HCT116 (cell line): ENCODE measurements at regions not wholly inside any gene's neighbourhood (a gene's known extent, or its start where the extent isn't known, plus 50 kb on each side); places are given as distances from the start of the nearest gene placed in this dataset.
A peak's percentile ranks its signal among the peaks of the same experiment; 100 is the strongest.

Experiments used
- ATAC-seq: fragments of 200-7000 bp; cut with Tn5 transposase; 2 replicates; pipeline ENCODE4 v1.9.1; 2020; ENCODE audit warnings: mild to moderate bottlenecking, moderate library complexity
- BruUV-seq: library from RNA; stranded (reverse); fragments of 400-500 nt; replicated peaks from 2 replicates; lab custom pipeline; 2021; lab: Mats Ljungman, UMichigan
- CTCF ChIA-PET: fragments of 300-600 bp; sonication (Branson Sonifier 250); formaldehyde crosslinking; loops from one replicate; lab custom pipeline; 2021; ENCODE audit warnings: antibody characterized with exemption; lab: Charles Lee
- POLR2A ChIA-PET: fragments of 300-600, 350-600 bp; sonication (Branson Sonifier 250); formaldehyde crosslinking; loops from one replicate; lab custom pipeline; 2021; ENCODE audit warnings: antibody characterized with exemption; lab: Charles Lee
- RAD21 ChIA-PET, 2 experiments: fragments of 300-600 bp; sonication (Branson Sonifier 250); formaldehyde crosslinking; loops; one replicate each; lab custom pipeline; 2023; ENCODE audit warnings: low total read pairs in 2 of 2; ENCODE audit not compliant: uncharacterized antibody in 2 of 2, unreplicated experiment in 2 of 2, low non-redundant PET in 1 of 2; lab: Charles Lee
- DNase-seq: peaks from one replicate; pipeline ENCODE4 v3.0.0-alpha.2; 2010; ENCODE audit warnings: low read depth, low spot score
- H2AFZ ChIP-seq: fragments of 200-600 bp; shearing (Covaris generic), sonication (generic); 2 replicates; pipeline ENCODE4 v1.6.1; 2017; ENCODE audit warnings: low read depth, mixed run types, mixed read lengths, antibody characterized with exemption, low read length; ENCODE audit not compliant: poor library complexity, severe bottlenecking
- H3K27ac ChIP-seq: 2 replicates; pipeline ENCODE4 v1.5.1; 2012; ENCODE audit warnings: low read depth, low read length
- H3K27me3 ChIP-seq: fragments of 200-600 bp; sonication (generic); 2 replicates; pipeline ENCODE4 v1.6.1; 2016; ENCODE audit warnings: mixed run types, low read length, mixed read lengths; ENCODE audit not compliant: insufficient read depth
- H3K36me3 ChIP-seq, 2 experiments: fragments of 200-500 bp in 1 of 2; fragments of 200-600 bp in 1 of 2; sonication (Bioruptor generic) in 1 of 2; sonication (generic) in 1 of 2; 2 replicates each; pipeline versions ENCODE4 v1.5.1 to v1.6.1; 2014 to 2016; ENCODE audit warnings: low read length in 2 of 2, inconsistent platforms in 1 of 2, mixed read lengths in 1 of 2, mixed run types in 1 of 2; ENCODE audit not compliant: insufficient read depth in 2 of 2, control insufficient read depth in 1 of 2
- H3K4me1 ChIP-seq, 2 experiments: fragments of 200-600 bp in 1 of 2; sonication (generic) in 1 of 2; 2 replicates each; pipeline versions ENCODE4 v1.5.1 to v1.6.1; 2012 to 2017; ENCODE audit warnings: low read length in 2 of 2, inconsistent platforms in 1 of 2, mild to moderate bottlenecking in 1 of 2, mixed read lengths in 1 of 2, mixed run types in 1 of 2, moderate library complexity in 1 of 2; ENCODE audit not compliant: insufficient read depth in 2 of 2, control insufficient read depth in 1 of 2
- H3K4me2 ChIP-seq: fragments of 200-600 bp; sonication (generic); 2 replicates; pipeline ENCODE4 v1.6.1; 2017; ENCODE audit warnings: mixed run types, low read length, mixed read lengths
- H3K4me3 ChIP-seq, 2 experiments: fragments of 200-600 bp in 1 of 2; sonication (generic) in 1 of 2; replicated peaks in 1 of 2; 2 replicates each; pipeline ENCODE4 v1.5.1; 2011 to 2016; ENCODE audit warnings: low read length in 2 of 2, control low read depth in 1 of 2, low read depth in 1 of 2, mild to moderate bottlenecking in 1 of 2, mixed read lengths in 1 of 2, mixed run types in 1 of 2
- H3K79me2 ChIP-seq: fragments of 200-600 bp; sonication (generic); 2 replicates; pipeline ENCODE4 v1.6.1; 2017; ENCODE audit warnings: mild to moderate bottlenecking, mixed run types, low read length, moderate library complexity, mixed read lengths; ENCODE audit not compliant: insufficient read depth
- H3K9ac ChIP-seq: fragments of 200-600 bp; sonication (generic); 2 replicates; pipeline ENCODE4 v1.6.1; 2016; ENCODE audit warnings: low read length, mixed read lengths
- H3K9me2 ChIP-seq: fragments of 200-600 bp; sonication (generic), shearing (Covaris generic); 2 replicates; pipeline ENCODE4 v1.6.1; 2017; ENCODE audit warnings: mixed run types, mild to moderate bottlenecking, moderate library complexity; ENCODE audit not compliant: insufficient read depth
- H3K9me3 ChIP-seq, 2 experiments: fragments of 200-500 bp in 1 of 2; fragments of 200-600 bp in 1 of 2; sonication (Bioruptor generic) in 1 of 2; sonication (generic) in 1 of 2; 2 replicates each; pipeline ENCODE4 v1.6.1; 2014 to 2017; ENCODE audit warnings: low read length in 2 of 2, mixed read lengths in 2 of 2, inconsistent platforms in 1 of 2, low read depth in 1 of 2, mild to moderate bottlenecking in 1 of 2, mixed run types in 1 of 2, moderate library complexity in 1 of 2; ENCODE audit not compliant: control insufficient read depth in 1 of 2, insufficient read depth in 1 of 2
- H4K20me1 ChIP-seq: fragments of 200-600 bp; sonication (generic), shearing (Covaris generic); 2 replicates; pipeline ENCODE4 v1.6.1; 2017; ENCODE audit warnings: mixed run types, mild to moderate bottlenecking, moderate library complexity; ENCODE audit not compliant: insufficient read depth
- ATF3 ChIP-seq: IDR thresholded peaks from 2 replicates; pipeline ENCODE4 v1.6.1; 2012
- ELF1 ChIP-seq: IDR thresholded peaks from 2 replicates; pipeline ENCODE4 v1.6.1; 2012; ENCODE audit warnings: low read depth, borderline replicate concordance
- EZH2 ChIP-seq: fragments of 200-600 bp; sonication (generic); IDR thresholded peaks from 2 replicates; pipeline ENCODE4 v1.6.1; 2017; ENCODE audit warnings: antibody characterized with exemption, mixed run types
- EZH2phosphoT487 ChIP-seq: fragments of 200-600 bp; IDR thresholded peaks from 2 replicates; pipeline ENCODE4 v1.6.1; 2018; ENCODE audit warnings: antibody characterized with exemption, borderline replicate concordance
- FOSL1 ChIP-seq: IDR thresholded peaks from 2 replicates; pipeline ENCODE4 v1.6.1; 2012; ENCODE audit warnings: low read depth
- POLR2AphosphoS5 ChIP-seq: IDR thresholded peaks from 2 replicates; pipeline ENCODE4 v1.6.1; 2011; ENCODE audit warnings: mild to moderate bottlenecking, low read depth, low read length, moderate library complexity
- SIN3A ChIP-seq: IDR thresholded peaks from 2 replicates; pipeline ENCODE4 v1.6.1; 2012; ENCODE audit warnings: low read depth
- SP1 ChIP-seq: IDR thresholded peaks from 2 replicates; pipeline ENCODE4 v1.6.1; 2012; ENCODE audit warnings: low read depth
- YY1 ChIP-seq: IDR thresholded peaks from 2 replicates; pipeline ENCODE4 v1.6.1; 2011; ENCODE audit warnings: low read length, low read depth, moderate library complexity, mild to moderate bottlenecking; ENCODE audit not compliant: insufficient replicate concordance; ENCODE audit errors: extremely low read depth
- ZBTB33 ChIP-seq: IDR thresholded peaks from 2 replicates; pipeline ENCODE4 v1.6.1; 2011; ENCODE audit warnings: mild to moderate bottlenecking, low read length, moderate library complexity; ENCODE audit not compliant: insufficient replicate concordance; ENCODE audit errors: extremely low read depth
- ZFX ChIP-seq: fragments of 450-650 bp; IDR thresholded peaks from 2 replicates; pipeline ENCODE4 v1.6.1; 2017
- ZNF274 ChIP-seq: fragments of 200-500 bp; sonication (Bioruptor generic); IDR thresholded peaks from 2 replicates; pipeline ENCODE4 v1.6.1; 2014; ENCODE audit warnings: mild to moderate bottlenecking, low read depth, low read length, inconsistent platforms
- intact Hi-C: fragments of 100-400 bp; cut with micrococcal nuclease; formaldehyde crosslinking; loops from 2 replicates; pipeline ENCODE4 v1.10.0; 2022

DNA sequence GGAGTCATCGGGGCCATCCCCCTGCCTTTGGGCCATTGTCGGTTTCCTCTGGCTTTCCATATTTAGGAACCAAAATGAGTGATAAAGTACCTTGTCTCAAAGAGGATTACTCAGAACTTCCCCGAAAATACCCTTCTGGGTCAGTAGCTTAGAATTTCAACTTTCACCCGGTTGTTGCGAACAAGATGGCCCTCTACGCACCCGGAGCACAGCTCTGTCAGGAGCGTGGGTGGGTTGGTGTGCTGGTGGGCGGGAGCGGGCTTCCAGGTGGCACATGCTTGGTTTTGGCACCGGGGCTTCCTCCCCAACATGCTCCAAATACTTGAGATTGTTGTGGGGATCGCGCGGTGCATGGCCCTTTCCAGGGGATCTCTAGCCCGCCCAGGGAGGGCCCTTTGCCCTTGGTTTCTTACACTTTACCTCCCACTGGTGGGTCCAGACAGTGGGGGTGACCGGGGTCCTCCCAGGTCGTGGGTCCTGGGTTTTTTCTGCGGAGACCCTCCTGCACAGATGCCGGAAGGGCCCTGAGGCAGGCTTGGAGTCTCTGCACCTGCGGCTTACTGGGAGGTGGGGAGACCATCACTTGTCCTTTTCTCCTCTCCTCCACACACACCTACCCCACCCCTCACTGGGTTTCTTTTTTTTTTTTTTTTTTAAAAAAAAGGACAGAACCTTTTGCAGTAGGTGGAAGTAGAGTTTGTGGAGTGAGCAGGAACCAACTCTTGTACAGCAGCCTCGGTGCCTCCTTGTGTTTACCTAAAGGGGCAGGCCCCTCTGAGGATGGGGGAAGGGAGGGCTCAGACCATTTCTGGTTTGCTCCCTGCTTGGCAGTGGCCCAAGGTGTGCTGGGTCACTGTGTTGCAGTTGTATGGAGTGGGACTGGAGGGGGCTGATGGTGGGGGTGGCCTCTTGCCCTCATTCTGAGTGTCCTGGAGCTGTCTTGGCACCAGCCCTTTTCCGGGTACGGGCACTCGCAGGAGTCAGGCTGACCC, 142.1 kb downstream of the SEC14L1 start:
- no peaks in the 10 kb centered on the region for H3K9me2 ChIP-seq
- peak overlapping the region; percentile 97 for H3K9ac ChIP-seq
- 0 out of 4 replicates have a peak, but pooled peaks cover 0 to 6% of the 10 kb centered on the region in 2 experiments for H3K36me3 ChIP-seq
- peaks cover 70 to 76% of the 10 kb centered on the region in 2 experiments for H3K4me1 ChIP-seq
- TF ChIP-seq EZH2 = no peak
- peak; percentile 42 for TF ChIP-seq YY1
- TF ChIP-seq SIN3A = no peak
- TF ChIP-seq POLR2AphosphoS5 = peak; percentile 16; the same call in 1 of the 2 replicates
- no peak for TF ChIP-seq FOSL1
- no peak for TF ChIP-seq SP1
- no peak for TF ChIP-seq ELF1
- TF ChIP-seq ATF3 = no peak
- no peak for TF ChIP-seq ZFX
- no peak for TF ChIP-seq EZH2phosphoT487
- TF ChIP-seq ZBTB33 = no peak
- no peak for TF ChIP-seq ZNF274
- ATAC-seq (no peak), DNase-seq (no peak)
- intact Hi-C loops = no loop called here
- ChIA-PET RAD21 (no interaction called here), POLR2A (no interaction called here), CTCF (no interaction called here)
- BruUV-seq = TSS peak; percentile 44
- H3K4me2 ChIP-seq = peak overlapping the region; percentile 84
- no peaks in the 10 kb centered on the region for H3K9me3 ChIP-seq
- H4K20me1 ChIP-seq = peaks cover 4% of the 10 kb centered on the region; the same call in 1 of the 2 replicates
- no peak overlapping the region for H2AFZ ChIP-seq
- peaks cover 64% of the 10 kb centered on the region for H3K79me2 ChIP-seq
- H3K27ac ChIP-seq = peak overlapping the region; percentile 98
- no peaks in the 10 kb centered on the region for H3K27me3 ChIP-seq
- H3K4me3 ChIP-seq = peak overlapping the region; percentile 88 to 96
